BE2C (cell line): ENCODE measurements at regions not wholly inside any gene's neighbourhood (a gene's known extent, or its start where the extent isn't known, plus 50 kb on each side); places are given as distances from the start of the nearest gene placed in this dataset.

Experiments used
- DNase-seq: peaks from one replicate; pipeline ENCODE4 v3.0.0-alpha.2; 2020
- H3K27me3 ChIP-seq: fragments of 250-450 bp; sonication (Bioruptor Pico); 2 replicates; pipeline ENCODE4 v1.5.1; 2020; ENCODE audit warnings: mild to moderate bottlenecking
- H3K36me3 ChIP-seq: fragments of 250-450 bp; sonication (Bioruptor Pico); 2 replicates; pipeline ENCODE4 v1.5.1; 2020; ENCODE audit warnings: mild to moderate bottlenecking
- H3K4me1 ChIP-seq: fragments of 250-450 bp; sonication (Bioruptor Pico); 2 replicates; pipeline ENCODE4 v1.5.1; 2020
- H3K4me3 ChIP-seq: 2 replicates; pipeline ENCODE4 v1.5.1; 2011; ENCODE audit warnings: low read depth, low read length
- H3K9me3 ChIP-seq: fragments of 250-450 bp; sonication (Bioruptor Pico); 2 replicates; pipeline ENCODE4 v1.5.1; 2020
- TF ChIP-seq, protein P1 (sequence below): IDR thresholded peaks from 2 replicates; pipeline ENCODE4 v1.5.1; 2012; ENCODE audit warnings: mild to moderate bottlenecking, low read depth, low read length

DNA sequence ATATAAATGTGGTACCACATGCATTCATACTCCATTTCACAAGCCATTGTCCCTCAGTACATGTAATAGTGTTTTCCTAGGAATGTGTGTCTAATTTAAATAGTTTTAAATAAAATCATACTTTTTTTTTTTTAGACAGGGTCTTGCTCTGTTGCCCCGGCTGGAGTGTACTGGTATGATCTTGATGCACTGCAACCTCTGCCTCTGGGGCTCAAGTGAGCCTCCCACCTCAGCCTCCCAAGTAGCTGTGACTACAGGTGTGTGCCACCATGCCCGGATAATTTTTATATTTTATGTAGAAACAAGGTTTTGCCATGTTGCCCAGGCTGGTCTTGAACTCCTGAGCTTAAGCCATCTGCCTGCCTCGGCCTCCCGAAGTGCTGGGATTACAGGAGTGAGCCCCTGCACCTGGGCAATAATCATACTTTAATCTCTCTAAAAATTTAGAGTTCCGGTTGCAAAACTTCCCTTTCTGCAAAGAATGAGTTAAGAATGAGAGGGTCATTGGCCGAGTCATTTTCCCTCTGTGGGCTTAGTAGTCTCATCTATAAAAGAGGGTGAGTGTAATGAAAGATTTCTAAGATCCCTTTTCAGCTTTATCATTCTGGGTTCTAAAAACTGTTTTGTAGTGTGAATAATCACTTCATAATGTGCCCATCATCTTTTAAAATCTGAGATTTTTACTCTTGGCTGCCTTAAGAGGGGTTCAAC lies 116.0 kb upstream of the PELI1 start:
- Histone ChIP-seq H3K9me3 (no peaks in the 10 kb centered on the region), H3K4me3 (no peak overlapping the region), H3K4me1 (no peaks in the 10 kb centered on the region), H3K27me3 (no peaks in the 10 kb centered on the region), H3K36me3 (no peaks in the 10 kb centered on the region)
- DNase-seq: no peak
- TF ChIP-seq, protein P1, sequence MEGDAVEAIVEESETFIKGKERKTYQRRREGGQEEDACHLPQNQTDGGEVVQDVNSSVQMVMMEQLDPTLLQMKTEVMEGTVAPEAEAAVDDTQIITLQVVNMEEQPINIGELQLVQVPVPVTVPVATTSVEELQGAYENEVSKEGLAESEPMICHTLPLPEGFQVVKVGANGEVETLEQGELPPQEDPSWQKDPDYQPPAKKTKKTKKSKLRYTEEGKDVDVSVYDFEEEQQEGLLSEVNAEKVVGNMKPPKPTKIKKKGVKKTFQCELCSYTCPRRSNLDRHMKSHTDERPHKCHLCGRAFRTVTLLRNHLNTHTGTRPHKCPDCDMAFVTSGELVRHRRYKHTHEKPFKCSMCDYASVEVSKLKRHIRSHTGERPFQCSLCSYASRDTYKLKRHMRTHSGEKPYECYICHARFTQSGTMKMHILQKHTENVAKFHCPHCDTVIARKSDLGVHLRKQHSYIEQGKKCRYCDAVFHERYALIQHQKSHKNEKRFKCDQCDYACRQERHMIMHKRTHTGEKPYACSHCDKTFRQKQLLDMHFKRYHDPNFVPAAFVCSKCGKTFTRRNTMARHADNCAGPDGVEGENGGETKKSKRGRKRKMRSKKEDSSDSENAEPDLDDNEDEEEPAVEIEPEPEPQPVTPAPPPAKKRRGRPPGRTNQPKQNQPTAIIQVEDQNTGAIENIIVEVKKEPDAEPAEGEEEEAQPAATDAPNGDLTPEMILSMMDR: no peak

DNA sequence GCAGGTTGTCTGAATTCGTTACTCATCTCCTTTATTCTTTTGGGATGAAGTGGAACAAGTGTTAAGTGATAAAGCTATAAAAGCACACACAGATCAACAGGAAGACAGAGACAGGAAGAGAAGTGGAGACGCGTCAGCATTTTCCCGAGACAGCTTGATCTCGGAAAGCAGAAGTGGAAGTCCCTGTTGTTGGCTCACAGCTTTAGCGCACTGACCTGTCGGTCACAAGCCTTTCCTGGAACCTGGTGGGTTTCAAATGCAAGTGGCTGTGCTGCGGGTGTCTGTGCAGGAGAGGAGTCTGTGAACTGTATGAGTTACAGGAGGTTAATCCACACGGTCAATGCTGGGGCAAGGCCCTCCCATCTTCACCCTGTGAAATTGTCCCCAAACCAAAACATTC lies 116.6 kb upstream of the PELI1 start:
- H3K4me1 ChIP-seq: no peaks in the 10 kb centered on the region

DNA sequence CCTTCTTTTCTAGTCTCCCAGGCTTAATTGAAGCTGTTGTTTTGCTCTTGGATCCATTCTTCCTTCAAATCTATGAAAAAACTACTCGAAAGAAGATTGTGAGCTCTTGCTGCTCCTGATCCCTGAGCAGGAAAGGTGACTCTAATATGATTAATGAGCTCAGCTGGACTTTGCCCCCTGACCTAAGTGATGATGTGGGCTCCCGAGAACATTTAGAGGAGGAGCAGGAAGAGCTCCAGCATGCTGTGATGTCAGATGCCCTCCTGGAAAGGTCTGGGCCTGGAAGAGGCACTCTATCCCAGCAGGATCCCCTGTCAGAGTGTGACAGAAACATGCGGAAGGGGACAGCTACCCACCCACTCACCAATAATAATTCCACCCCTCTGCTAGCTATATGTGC lies 117.9 kb upstream of the PELI1 start:
- Histone ChIP-seq H3K36me3 (no peaks in the 10 kb centered on the region), H3K9me3 (no peaks in the 10 kb centered on the region), H3K4me1 (no peaks in the 10 kb centered on the region), H3K27me3 (no peaks in the 10 kb centered on the region), H3K4me3 (no peak overlapping the region)
- no peak for DNase-seq
- TF ChIP-seq, protein P1: no peak

More for the DNA sequence above, 116.6 kb upstream of the PELI1 start:
- TF ChIP-seq, protein P1: no peak
- H3K36me3 ChIP-seq: no peaks in the 10 kb centered on the region
- H3K4me3 ChIP-seq: no peak overlapping the region
- DNase-seq: no peak
- no peaks in the 10 kb centered on the region for H3K9me3 ChIP-seq
- no peaks in the 10 kb centered on the region for H3K27me3 ChIP-seq

DNA sequence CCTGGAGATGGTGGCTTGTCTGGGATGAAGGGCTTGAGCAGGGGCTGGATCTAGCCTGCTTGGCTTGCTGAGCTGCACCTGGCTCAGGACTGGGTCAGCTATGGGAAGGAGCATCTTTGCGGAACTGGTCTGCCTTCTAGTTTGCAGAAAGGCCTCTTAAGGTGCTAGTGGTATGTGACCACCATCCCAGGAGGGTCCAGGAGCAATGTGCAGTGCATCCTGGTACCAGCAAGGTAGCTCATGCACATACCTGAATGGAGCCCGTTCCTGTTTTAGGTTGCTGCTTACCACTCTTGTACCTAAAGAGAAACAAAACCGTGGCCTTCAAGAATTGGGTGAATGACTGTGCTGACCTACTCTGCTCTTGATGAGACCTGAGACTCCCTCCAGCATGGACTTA lies 118.6 kb upstream of the PELI1 start:
- Histone ChIP-seq H3K4me1 (no peaks in the 10 kb centered on the region), H3K9me3 (no peaks in the 10 kb centered on the region), H3K36me3 (no peaks in the 10 kb centered on the region), H3K27me3 (no peaks in the 10 kb centered on the region), H3K4me3 (no peak overlapping the region)
- TF ChIP-seq, protein P1: no peak
- DNase-seq: no peak

DNA sequence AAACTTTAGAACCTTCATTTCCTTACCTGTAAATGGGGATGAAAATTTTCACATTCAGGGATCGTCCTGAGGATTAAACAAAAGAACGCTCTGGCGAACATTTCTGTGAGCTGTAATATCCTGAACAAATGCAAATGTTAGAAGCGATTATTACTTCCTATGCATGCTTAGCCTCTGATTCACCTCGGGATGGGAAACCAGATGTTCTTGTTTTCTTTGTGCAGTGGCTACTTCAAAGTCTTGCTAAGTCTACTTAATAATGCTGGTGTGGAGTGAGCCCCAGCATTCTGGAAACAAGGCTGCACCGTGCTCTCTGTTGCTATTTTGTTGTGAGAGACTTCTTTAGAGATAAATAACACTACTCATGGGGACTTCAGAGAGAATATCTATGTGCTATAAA lies 119.1 kb upstream of the PELI1 start:
- no peak for DNase-seq
- H3K4me3 ChIP-seq: no peak overlapping the region
- TF ChIP-seq, protein P1: no peak
- no peaks in the 10 kb centered on the region for H3K9me3 ChIP-seq
- H3K36me3 ChIP-seq: no peaks in the 10 kb centered on the region
- H3K4me1 ChIP-seq: no peaks in the 10 kb centered on the region; the same call in 1 of the 2 replicates
- no peaks in the 10 kb centered on the region for H3K27me3 ChIP-seq

DNA sequence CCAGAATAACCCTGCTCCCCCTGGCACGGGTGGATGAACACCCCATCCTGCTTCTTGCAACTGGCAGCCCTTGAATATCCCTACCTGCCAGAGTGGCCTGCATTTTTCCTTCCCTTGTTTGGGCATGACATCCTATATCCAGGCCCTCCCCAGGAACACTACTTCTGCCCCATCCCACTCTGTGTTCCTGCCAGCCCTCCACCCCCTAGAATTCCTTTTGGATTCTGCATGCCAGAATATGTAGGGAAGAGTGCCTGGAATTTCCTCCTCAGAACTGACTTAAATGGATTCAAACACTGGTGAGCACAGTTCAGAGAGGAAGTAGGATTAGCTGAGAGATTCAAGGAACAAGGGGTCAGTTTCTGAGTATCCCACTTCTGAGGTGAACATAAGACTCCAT lies 123.5 kb upstream of the PELI1 start:
- no peak for DNase-seq

More for the DNA sequence above, 123.5 kb upstream of the PELI1 start:
- H3K4me3 ChIP-seq: no peak overlapping the region
- no peaks in the 10 kb centered on the region for H3K27me3 ChIP-seq
- no peaks in the 10 kb centered on the region; the same call in 1 of the 2 replicates for H3K4me1 ChIP-seq
- no peaks in the 10 kb centered on the region for H3K36me3 ChIP-seq
- H3K9me3 ChIP-seq: no peaks in the 10 kb centered on the region
- TF ChIP-seq, protein P1: no peak
